ENCODE measurements at regions not wholly inside any gene's neighbourhood (a gene's known extent, or its start where the extent isn't known, plus 50 kb on each side); places are given as distances from the start of the nearest gene placed in this dataset.
A peak's percentile ranks its signal among the peaks of the same experiment; 100 is the strongest.
"Not testable (repeated sequence)": the region's sequence is repeated elsewhere in the genome, so short reads cannot be mapped to it uniquely, and the experiment has no call there.

DNA sequence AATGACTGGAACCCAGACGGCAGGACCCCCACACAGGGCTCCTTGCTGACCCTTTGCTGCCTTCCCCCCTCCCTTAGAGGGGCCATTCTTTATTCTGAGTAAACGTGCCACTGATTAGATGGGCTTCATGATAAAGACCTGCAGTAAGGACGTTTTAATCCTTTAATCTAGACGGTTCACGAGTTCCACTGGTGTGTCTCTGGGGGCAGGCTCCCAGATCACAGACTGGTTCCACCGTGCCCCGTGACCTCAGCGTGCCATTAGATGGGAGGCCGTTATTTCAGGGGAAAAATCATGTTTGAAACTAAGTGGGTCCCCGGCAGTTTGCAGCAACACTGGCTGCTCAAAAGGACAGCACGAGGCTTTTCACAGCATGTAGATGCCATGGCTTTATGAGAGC is 246.9 kb upstream of the PLGLB2 start:
- H3K4me3 ChIP-seq; DNase-seq; H3K27me3 ChIP-seq (replicated peaks in 1 of 7); intact Hi-C loops (cut with DNase I; ENCODE audit: low total_unique reads); H3K9me3 ChIP-seq; H3K36me3 ChIP-seq: not testable (repeated sequence)
- Histone ChIP-seq H3K4me1 (peaks cover 0 to 26% (median 2%) of the 10 kb centered on the region in 6 donors), H3K27ac (peak overlapping the region in 7 of 8 donors; percentile 63 to 87 (median 80))
- WGBS, 5 donors, result 61 to 84% (median 69%) methylated on average over 7 to 10 of the region's 11 CpGs

DNA sequence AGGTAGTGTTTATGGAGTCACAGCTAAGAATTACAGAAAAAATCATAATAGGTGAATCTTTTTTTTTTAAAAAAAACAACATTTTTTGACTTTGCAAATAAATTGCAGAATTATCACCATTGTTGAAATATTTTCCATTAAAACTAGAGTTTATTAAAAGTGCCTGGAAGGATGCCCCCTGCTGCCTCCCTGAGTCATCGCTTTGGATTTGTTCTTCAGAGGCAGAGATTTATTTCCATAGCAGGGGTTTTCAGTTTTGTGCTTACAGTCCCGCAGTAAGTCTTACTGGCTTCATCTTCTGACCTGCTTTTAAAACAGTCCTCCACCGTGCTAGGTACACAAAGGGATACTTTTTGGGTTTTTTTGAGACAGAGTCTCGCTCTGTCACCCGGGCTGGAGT is 244.9 kb upstream of the PLGLB2 start:
- H3K36me3 ChIP-seq, DNase-seq: not testable (repeated sequence)

DNA sequence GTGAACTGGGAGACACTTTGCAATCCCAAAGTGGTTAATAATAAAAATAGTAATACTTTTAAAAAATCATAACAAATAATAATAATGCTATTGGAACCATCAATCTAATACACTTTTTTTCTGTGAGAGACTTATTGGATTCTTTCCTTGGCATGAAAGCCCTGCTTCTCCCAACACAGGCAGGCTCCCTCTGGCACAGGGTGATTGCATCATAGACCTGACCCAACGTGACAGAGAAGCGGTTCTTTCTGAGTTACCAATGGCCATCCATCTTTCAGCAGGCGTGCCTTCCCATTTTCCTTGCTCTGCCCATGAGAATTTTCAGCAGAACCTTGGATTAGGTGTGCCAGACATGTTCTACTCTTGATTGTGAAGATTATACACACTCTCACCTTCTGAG is 242.6 kb upstream of the PLGLB2 start:
- DNase-seq; H3K9me3 ChIP-seq; H3K36me3 ChIP-seq; intact Hi-C loops (cut with DNase I; ENCODE audit: low total_unique reads); H3K4me3 ChIP-seq; H3K27me3 ChIP-seq (replicated peaks in 1 of 7); H3K27ac ChIP-seq: not testable (repeated sequence)
- no CpG with 5 or more reads among the region's 3 CpGs for WGBS, 5 donors
- H3K4me1 ChIP-seq, result peaks cover 0 to 21% (median 11%) of the 10 kb centered on the region in 6 donors

More for the DNA sequence above, 244.9 kb upstream of the PLGLB2 start:
- H3K4me3 ChIP-seq; H3K27me3 ChIP-seq (replicated peaks in 1 of 7); H3K9me3 ChIP-seq; intact Hi-C loops (cut with DNase I; ENCODE audit: low total_unique reads): not testable (repeated sequence)
- 87 to 93% (median 92%) methylated on average over 2 to 4 of the region's 5 CpGs for WGBS, 5 donors
- Histone ChIP-seq H3K27ac (peak overlapping the region in 2 of 8 donors; percentile 18 to 24), H3K4me1 (peaks cover 0 to 19% (median 3%) of the 10 kb centered on the region in 6 donors)

DNA sequence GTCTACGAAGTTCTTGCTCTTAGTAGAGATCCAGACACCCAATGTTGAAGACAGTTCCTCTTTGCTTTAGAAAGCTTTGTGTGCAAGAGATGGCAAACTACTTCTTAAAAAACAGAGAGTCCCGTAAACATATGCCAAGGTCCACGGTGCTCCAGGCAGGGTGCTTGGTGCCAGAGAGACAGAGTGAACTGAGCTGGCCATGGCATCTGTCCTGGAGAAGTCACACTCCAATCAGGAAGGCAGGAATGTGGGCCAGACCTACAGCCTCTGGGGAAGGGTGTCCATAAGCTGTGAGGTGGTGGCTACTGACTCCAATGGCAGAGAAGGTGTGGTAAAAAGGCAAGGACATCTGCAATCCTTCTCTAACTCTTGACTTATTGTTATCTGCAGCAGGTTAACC is 242.0 kb upstream of the PLGLB2 start:
- peak overlapping the region in 2 of 8 donors; percentile 49 to 67 for H3K27ac ChIP-seq
- H3K27me3 ChIP-seq (replicated peaks in 1 of 7); intact Hi-C loops (cut with DNase I; ENCODE audit: low total_unique reads); H3K36me3 ChIP-seq; DNase-seq; H3K4me3 ChIP-seq; H3K9me3 ChIP-seq: not testable (repeated sequence)
- WGBS, 5 donors, result no CpG with 5 or more reads among the region's 3 CpGs
- H3K4me1 ChIP-seq, result peaks cover 0 to 20% (median 11%) of the 10 kb centered on the region in 6 donors

DNA sequence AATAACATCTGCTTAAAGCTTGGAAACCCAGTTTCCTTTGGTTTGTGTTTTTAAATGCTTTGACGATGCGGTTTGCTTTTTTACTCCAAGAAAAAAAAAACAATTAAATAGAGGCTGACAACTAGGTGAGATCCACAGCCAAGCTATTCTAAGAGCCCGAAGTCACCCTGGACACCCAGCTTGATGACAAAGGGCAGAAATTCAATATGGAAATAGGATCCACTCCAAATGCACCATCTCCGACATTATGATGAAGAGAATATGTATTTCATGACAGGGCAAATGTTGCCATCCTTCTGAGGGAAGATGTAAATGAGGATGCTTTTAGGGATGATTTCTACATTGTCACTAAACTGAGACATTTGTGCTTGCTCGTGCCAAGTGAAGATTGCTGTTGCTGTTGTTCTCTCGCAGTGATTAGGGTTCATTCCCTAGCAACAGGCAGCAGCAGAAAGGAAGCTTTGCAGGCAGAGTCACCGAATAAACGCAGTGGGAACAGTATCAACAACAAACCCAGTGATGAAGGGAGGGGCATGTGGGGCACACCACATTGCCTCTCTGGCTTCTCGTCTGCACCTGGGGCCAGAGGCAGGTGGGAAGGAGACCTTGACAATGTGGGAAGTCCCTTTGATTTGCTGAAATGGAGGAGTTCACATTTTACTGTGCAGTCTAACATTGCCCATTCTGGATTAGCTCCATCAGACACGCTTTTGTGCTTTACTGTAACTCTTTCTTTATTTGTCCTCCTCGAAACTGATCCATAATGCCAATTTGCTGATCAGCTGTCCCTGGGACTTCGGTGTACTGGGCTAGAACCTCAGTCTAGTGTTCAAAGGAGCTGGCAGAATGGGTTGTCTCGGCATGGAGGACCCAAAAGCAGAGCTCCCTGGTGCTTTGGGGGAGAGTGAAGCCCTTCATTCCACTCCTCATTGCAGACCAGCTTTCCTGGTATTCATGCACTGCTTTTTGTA is 240.2 kb upstream of the PLGLB2 start:
- H3K27me3 ChIP-seq (replicated peaks in 1 of 7); H3K9me3 ChIP-seq; intact Hi-C loops (cut with DNase I; ENCODE audit: low total_unique reads); H3K36me3 ChIP-seq; DNase-seq; H3K4me3 ChIP-seq: not testable (repeated sequence)
- Histone ChIP-seq H3K4me1 (peaks cover 0 to 15% (median 11%) of the 10 kb centered on the region in 6 donors), H3K27ac (peak overlapping the region in 6 of 8 donors; percentile 43 to 86 (median 77))
- peak in 1 of 3 donors; percentile 14 for TF ChIP-seq POLR2AphosphoS5 (IDR thresholded peaks at IDR 0.05)
- WGBS, 5 donors, result 52 to 91% (median 79%) methylated on average over 4 to 9 of the region's 13 CpGs

DNA sequence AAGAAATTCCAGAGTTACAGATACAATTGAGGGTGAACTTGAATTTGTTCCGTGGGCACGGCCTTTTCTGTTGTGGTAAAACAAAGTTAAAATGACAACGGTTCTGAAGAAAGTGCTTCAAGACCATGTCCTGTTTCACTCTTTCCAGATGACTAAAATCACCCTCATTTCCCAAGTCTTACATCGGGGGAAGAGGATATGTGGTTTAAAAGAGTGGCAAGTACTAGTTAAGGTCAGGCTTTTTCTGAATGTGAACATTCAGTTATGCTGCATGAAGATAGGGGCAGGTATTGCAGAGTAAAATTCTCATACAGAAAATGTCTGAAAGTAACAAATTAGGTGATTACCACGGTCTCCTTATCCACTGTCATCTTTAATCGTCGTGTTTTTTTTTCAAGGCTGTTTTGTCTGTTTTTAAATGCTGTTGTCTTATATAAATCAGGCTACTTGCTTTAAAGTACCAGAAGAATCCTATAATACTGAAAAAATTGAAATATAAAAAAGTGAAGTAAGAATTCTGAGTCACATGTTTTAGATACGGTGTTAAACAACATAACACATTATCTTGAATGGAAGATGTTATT is 236.6 kb upstream of the PLGLB2 start:
- H3K27me3 ChIP-seq (replicated peaks in 1 of 7); H3K36me3 ChIP-seq; intact Hi-C loops (cut with DNase I; ENCODE audit: low total_unique reads); DNase-seq; H3K9me3 ChIP-seq; H3K4me3 ChIP-seq: not testable (repeated sequence)
- 16% methylated on average over 3 to 5 of the region's 8 CpGs; no CpG with 5 or more reads in 1 of the 5 donors for WGBS, 5 donors
- peaks cover 0 to 23% (median 13%) of the 10 kb centered on the region in 6 donors for H3K4me1 ChIP-seq
- peak overlapping the region in 3 of 8 donors; percentile 76 to 82 (median 79) for H3K27ac ChIP-seq

DNA sequence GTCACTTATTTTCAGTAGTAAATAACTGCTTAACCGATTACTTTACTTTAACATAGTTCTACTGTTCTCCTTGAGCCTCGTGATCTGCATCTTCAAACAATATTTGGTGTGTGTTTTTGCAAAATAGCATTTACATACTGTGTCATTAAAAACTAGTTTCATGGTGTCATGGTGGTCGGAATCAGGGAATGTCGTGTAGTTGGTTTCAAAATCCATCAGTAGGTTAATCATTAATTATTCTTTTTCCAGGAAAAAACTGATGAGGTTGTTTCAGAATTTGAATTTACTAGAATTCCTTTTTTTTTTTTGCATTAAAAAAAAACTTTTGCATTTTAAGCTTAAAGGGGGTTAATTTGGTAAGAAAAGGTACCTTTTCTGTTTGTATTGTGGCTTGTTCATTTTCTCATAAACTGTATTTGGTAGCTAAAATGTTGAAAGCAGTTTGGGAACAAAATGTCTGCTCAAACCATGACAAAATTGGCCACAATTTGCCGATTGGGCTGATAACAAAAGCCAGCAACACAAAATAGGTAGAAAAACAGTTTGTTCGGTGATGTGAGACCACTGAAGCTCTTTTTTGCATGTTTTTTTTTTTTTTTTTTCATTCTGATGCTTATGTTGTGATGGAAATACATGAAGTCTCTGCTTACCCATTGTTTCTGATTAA is 234.9 kb upstream of the PLGLB2 start:
- H3K27me3 ChIP-seq (replicated peaks in 1 of 7); H3K4me3 ChIP-seq; intact Hi-C loops (cut with DNase I; ENCODE audit: low total_unique reads); H3K36me3 ChIP-seq; H3K9me3 ChIP-seq; DNase-seq: not testable (repeated sequence)
- Histone ChIP-seq H3K27ac (peak overlapping the region in 4 of 8 donors; percentile 61 to 75 (median 70)), H3K4me1 (peaks cover 0 to 25% (median 15%) of the 10 kb centered on the region in 6 donors)
- 24 to 63% (median 39%) methylated on average over 2 to 4 of the region's 6 CpGs for WGBS, 5 donors

DNA sequence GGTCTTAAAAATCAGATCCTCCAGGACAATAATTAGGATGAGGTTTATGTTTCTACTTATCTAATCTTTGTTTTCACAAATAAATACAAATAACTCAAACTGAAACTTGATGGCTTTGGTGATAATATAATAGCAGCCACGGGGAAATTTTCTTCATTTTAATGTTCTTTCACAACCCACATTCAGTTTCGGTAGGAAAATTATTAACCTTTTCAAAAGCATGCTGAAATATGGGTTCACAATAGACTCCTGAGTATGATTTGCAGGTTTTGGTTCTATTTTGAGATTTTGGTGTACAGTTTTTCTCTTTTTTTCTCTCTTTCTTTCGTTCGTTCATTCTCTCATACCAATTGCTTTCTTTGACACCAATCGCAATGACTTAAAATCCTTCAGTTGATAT is 233.9 kb upstream of the PLGLB2 start:
- WGBS, 5 donors, result 10 to 44% (median 33%) methylated on average over 2 to 4 of the region's 5 CpGs
- intact Hi-C loops (cut with DNase I; ENCODE audit: low total_unique reads), result not testable (repeated sequence)

DNA sequence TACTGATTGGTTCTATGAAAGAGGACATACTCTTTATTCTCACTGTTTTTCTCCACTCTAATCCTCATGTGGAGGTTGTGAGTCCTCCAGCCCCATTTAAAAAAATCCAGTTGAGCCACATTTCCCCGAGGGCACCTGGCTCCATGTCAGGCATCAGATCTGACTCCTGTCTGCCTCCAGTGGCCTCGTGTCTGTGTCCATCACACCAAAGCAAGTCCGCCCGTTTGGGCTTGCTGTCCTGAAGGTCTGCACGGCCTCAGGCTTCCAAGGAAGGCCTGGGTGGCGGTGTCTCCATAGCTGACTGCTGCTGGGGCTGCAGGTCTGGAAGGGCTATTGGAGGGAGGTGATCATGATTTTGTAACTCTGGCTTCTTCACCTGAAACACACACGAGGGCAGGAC is 233.4 kb upstream of the PLGLB2 start:
- H3K27ac ChIP-seq, result peak overlapping the region in 3 of 8 donors; percentile 67 to 87 (median 75)
- H3K9me3 ChIP-seq; H3K27me3 ChIP-seq (replicated peaks in 1 of 7); H3K36me3 ChIP-seq; H3K4me3 ChIP-seq; intact Hi-C loops (cut with DNase I; ENCODE audit: low total_unique reads); DNase-seq: not testable (repeated sequence)
- peaks cover 0 to 25% (median 11%) of the 10 kb centered on the region in 6 donors for H3K4me1 ChIP-seq
- no CpG with 5 or more reads among the region's 7 CpGs for WGBS, 5 donors

More for the DNA sequence above, 233.9 kb upstream of the PLGLB2 start:
- H3K9me3 ChIP-seq; H3K27me3 ChIP-seq (replicated peaks in 1 of 7); H3K36me3 ChIP-seq; DNase-seq; H3K4me3 ChIP-seq: not testable (repeated sequence)
- peak overlapping the region in 2 of 8 donors; percentile 60 to 66 for H3K27ac ChIP-seq
- H3K4me1 ChIP-seq, result peaks cover 0 to 24% (median 11%) of the 10 kb centered on the region in 6 donors

DNA sequence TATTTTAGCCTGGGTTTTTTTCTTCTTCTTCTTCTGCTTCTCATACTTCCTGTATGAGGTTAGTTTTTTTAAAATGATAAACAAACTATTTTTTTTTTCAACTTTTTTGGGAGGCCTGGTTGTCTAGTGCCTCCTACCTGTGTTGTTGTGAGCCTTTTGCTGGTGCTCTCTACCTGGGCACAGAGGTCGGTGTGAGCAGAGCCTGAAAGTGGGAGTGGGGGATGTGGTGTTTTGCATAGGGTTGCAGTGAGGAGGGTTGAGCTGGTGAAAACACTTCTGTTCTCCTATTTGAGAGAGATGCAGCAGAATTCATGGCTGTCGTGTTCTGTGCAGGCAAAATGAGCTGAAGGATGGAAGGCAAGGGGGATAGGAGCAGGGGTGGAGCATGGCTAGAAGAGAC is 232.7 kb upstream of the PLGLB2 start:
- H3K9me3 ChIP-seq; H3K4me3 ChIP-seq; H3K27me3 ChIP-seq (replicated peaks in 1 of 7); H3K36me3 ChIP-seq; intact Hi-C loops (cut with DNase I; ENCODE audit: low total_unique reads): not testable (repeated sequence)
- DNase-seq, result peak; percentile 68
- 54 to 79% (median 65%) methylated on average over 1 to 2 of the region's 2 CpGs for WGBS, 5 donors
- Histone ChIP-seq H3K4me1 (peaks cover 0 to 28% (median 12%) of the 10 kb centered on the region in 6 donors), H3K27ac (peak overlapping the region in 5 of 8 donors; percentile 54 to 87 (median 67))

All from spleen (tissue), 11 donors.